GM19043 (cell line): ENCODE measurements at regions not wholly inside any gene's neighbourhood (a gene's known extent, or its start where the extent isn't known, plus 50 kb on each side); places are given as distances from the start of the nearest gene placed in this dataset.
"Not testable (repeated sequence)": the region's sequence is repeated elsewhere in the genome, so short reads cannot be mapped to it uniquely, and the experiment has no call there.

Source experiments
- ATAC-seq: cut with Tn5 transposase; IDR thresholded peaks from one replicate; pipeline ENCODE4 v1.9.1; 2021; ENCODE audit warnings: low read depth; ENCODE audit not compliant: unreplicated experiment

GRCh38 chr9:79387101-79387835 is 184.5 kb upstream of the TLE4 start:
- no peak for ATAC-seq

- no peak for ATAC-seq
Observed at GRCh38 chr9:79390077-79390698, 181.6 kb upstream of the TLE4 start.

- no peak for ATAC-seq
Observed at GRCh38 chr9:79390781-79391770, 180.7 kb upstream of the TLE4 start.

- no peak for ATAC-seq
Observed at GRCh38 chr9:79395228-79395627, 176.5 kb upstream of the TLE4 start.

- no peak for ATAC-seq
Observed at GRCh38 chr9:79395755-79396154, 176.0 kb upstream of the TLE4 start.

- ATAC-seq, result no peak
Observed at GRCh38 chr9:79396168-79396567, 175.6 kb upstream of the TLE4 start.

- no peak for ATAC-seq
Observed at GRCh38 chr9:79403495-79403894, 168.3 kb upstream of the TLE4 start.

- ATAC-seq, result no peak
Observed at GRCh38 chr9:79408200-79408599, 163.6 kb upstream of the TLE4 start.

GRCh38 chr9:79408617-79409016 is 163.1 kb upstream of the TLE4 start:
- ATAC-seq, result peak; percentile 63

- no peak for ATAC-seq
Observed at GRCh38 chr9:79409182-79409823, 162.5 kb upstream of the TLE4 start.

- no peak for ATAC-seq
Observed at GRCh38 chr9:79425840-79426239, 145.9 kb upstream of the TLE4 start.

GRCh38 chr9:79428422-79428821 is 143.3 kb upstream of the TLE4 start:
- no peak for ATAC-seq

GRCh38 chr9:79430619-79431018 is 141.1 kb upstream of the TLE4 start:
- no peak for ATAC-seq

- no peak for ATAC-seq
Observed at GRCh38 chr9:79431019-79431679, 140.6 kb upstream of the TLE4 start.

GRCh38 chr9:79432485-79432884 is 139.3 kb upstream of the TLE4 start:
- ATAC-seq, result no peak

GRCh38 chr9:79433703-79434102 is 138.1 kb upstream of the TLE4 start:
- no peak for ATAC-seq

- not testable (repeated sequence) for ATAC-seq
Observed at GRCh38 chr9:79439221-79439620, 132.5 kb upstream of the TLE4 start.

- ATAC-seq, result no peak
Observed at GRCh38 chr9:79446523-79447307, 125.0 kb upstream of the TLE4 start.

GRCh38 chr9:79447308-79447605 is 124.5 kb upstream of the TLE4 start:
- ATAC-seq, result no peak

GRCh38 chr9:79447762-79448161 is 124.0 kb upstream of the TLE4 start:
- no peak for ATAC-seq
